BJ (cell line): ENCODE measurements at regions not wholly inside any gene's neighbourhood (a gene's known extent, or its start where the extent isn't known, plus 50 kb on each side); places are given as distances from the start of the nearest gene placed in this dataset.
"Not testable (repeated sequence)": the region's sequence is repeated elsewhere in the genome, so short reads cannot be mapped to it uniquely, and the experiment has no call there.

Experiments used
- CTCF ChIA-PET: fragments of 350-600 bp; formaldehyde crosslinking; extraction: SDS; loops from one replicate; lab custom pipeline; 2021; ENCODE audit warnings: antibody characterized with exemption, inconsistent platforms; lab: Yijun Ruan, JAX
- POLR2A ChIA-PET: fragments of 300-600 bp; sonication (Branson Sonifier 250); formaldehyde crosslinking; extraction: SDS; loops from one replicate; lab custom pipeline; 2021; ENCODE audit warnings: antibody characterized with exemption; lab: Charles Lee
- DNase-seq: peaks from one replicate; pipeline ENCODE4 v3.0.0-alpha.2; 2011; ENCODE audit warnings: low read depth
- H3K27me3 ChIP-seq: 2 replicates; pipeline ENCODE4 v1.6.0; 2011; ENCODE audit warnings: low read length; ENCODE audit not compliant: control insufficient read depth, insufficient read depth
- H3K36me3 ChIP-seq: 2 replicates; pipeline ENCODE4 v1.5.1; 2011; ENCODE audit warnings: low read length; ENCODE audit not compliant: control insufficient read depth, insufficient read depth
- H3K4me3 ChIP-seq: 2 replicates; pipeline ENCODE4 v1.5.1; 2011; ENCODE audit warnings: low read depth, mild to moderate bottlenecking, control low read depth, low read length
- TF ChIP-seq, protein P1 (sequence below): IDR thresholded peaks from 2 replicates; pipeline ENCODE4 v1.5.1; 2011; ENCODE audit warnings: low read depth, mild to moderate bottlenecking, control low read depth, inconsistent platforms, low read length, moderate library complexity; ENCODE audit not compliant: insufficient read depth

DNA sequence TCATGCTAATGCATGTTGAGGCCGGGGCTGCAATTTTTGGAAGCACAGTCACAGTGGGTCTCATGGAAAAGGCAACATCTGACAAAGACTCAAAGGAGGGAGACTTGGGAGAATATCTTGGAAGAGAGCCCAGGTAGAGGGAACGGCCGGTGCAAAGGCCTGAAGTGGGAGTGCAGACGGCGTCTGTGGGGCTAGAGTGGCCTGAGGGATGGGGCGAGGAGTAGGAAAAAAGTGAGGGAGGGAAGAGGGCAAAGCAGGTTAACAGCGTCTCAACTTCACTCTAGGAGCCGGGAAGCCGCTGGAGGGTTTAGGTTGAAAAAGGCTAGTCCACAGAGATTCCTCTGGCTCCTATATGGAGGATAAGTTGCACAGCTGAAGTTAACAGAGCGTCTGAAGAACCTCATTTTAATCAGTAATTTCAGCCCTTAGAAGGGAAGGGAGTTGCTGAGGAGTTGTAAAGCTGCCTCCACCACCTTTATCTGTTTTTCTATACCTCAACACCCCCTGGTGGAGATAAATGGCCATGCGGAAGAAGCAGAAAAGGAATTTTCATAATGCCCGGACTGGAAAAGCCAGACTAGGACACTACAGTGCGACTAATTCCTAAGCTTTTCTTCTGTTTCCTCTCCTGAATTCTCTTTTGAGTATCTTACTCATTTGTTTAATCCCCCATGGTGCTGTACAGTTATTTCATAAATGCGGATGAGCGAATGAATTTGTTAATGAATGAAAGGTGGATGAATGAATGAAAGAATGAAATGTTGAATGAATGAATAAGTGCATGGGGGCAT, 78.7 kb upstream of the ZNF281 start:
- POLR2A ChIA-PET = interaction anchor here (0.6 kb wide), 1 partner anchor 82 kb away, joined by 5 read pairs; no protein-coding TSS in a partner anchor
- Histone ChIP-seq H3K36me3 (no peaks in the 10 kb centered on the region), H3K27me3 (no peaks in the 10 kb centered on the region), H3K4me3 (no peak overlapping the region)
- CTCF ChIA-PET = interaction anchor here (0.6 to 2.1 kb wide), 23 partner anchors 10 to 879 kb away, joined by 3 to 10 read pairs (median 4); no protein-coding TSS in a partner anchor
- no peak for DNase-seq
- TF ChIP-seq, protein P1, sequence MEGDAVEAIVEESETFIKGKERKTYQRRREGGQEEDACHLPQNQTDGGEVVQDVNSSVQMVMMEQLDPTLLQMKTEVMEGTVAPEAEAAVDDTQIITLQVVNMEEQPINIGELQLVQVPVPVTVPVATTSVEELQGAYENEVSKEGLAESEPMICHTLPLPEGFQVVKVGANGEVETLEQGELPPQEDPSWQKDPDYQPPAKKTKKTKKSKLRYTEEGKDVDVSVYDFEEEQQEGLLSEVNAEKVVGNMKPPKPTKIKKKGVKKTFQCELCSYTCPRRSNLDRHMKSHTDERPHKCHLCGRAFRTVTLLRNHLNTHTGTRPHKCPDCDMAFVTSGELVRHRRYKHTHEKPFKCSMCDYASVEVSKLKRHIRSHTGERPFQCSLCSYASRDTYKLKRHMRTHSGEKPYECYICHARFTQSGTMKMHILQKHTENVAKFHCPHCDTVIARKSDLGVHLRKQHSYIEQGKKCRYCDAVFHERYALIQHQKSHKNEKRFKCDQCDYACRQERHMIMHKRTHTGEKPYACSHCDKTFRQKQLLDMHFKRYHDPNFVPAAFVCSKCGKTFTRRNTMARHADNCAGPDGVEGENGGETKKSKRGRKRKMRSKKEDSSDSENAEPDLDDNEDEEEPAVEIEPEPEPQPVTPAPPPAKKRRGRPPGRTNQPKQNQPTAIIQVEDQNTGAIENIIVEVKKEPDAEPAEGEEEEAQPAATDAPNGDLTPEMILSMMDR = peak; percentile 78

GRCh38 chr1:200487650-200488049, 77.8 kb upstream of the ZNF281 start:
- TF ChIP-seq, protein P1 = no peak
- ChIA-PET POLR2A (no interaction called here), CTCF (interaction anchor here (0.6 to 1.5 kb wide), 4 partner anchors 11 to 141 kb away, joined by 3 to 7 read pairs (median 5); no protein-coding TSS in a partner anchor)
- H3K27me3 ChIP-seq = no peaks in the 10 kb centered on the region
- DNase-seq = no peak
- no peaks in the 10 kb centered on the region for H3K36me3 ChIP-seq
- H3K4me3 ChIP-seq = no peak overlapping the region

GRCh38 chr1:200486634-200487033, 76.8 kb upstream of the ZNF281 start:
- TF ChIP-seq, protein P1 = no peak
- ChIA-PET CTCF (no interaction called here), POLR2A (no interaction called here)
- H3K27me3 ChIP-seq = no peaks in the 10 kb centered on the region
- no peaks in the 10 kb centered on the region for H3K36me3 ChIP-seq
- DNase-seq = no peak
- no peak overlapping the region for H3K4me3 ChIP-seq

DNA sequence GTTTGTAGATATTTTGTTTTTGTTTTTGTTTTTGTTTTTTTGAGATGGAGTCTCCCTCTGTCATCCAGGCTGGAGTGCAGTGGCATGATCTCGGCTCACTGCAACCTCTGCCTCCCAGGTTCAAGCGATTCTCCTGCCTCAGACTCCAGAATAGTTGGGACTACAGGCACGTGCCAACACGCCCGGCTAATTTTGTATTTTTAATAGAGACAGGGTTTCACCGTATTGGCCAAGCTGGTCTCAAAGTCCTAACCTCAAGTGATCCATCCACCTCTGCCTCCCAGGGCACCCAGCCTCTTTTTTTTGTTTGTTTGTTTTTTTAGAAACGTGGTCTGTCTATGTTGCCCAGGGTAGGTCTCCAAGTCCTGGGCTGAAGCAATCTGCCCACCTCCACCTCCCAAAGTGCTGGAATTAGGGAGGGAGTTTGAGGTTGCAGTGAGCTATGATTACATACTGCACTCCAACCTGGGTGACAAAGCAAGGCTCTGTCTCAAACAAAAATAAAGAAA, 74.7 kb upstream of the ZNF281 start:
- DNase-seq, H3K36me3 ChIP-seq, H3K4me3 ChIP-seq, H3K27me3 ChIP-seq, POLR2A ChIA-PET: not testable (repeated sequence)
- CTCF ChIA-PET = interaction anchor here (0.6 to 1.3 kb wide), 2 partner anchors 26 to 799 kb away, joined by 3 to 4 read pairs; no protein-coding TSS in a partner anchor

GRCh38 chr1:200483491-200484143, 73.8 kb upstream of the ZNF281 start:
- no peaks in the 10 kb centered on the region for H3K36me3 ChIP-seq
- H3K4me3 ChIP-seq = no peak overlapping the region
- CTCF ChIA-PET = interaction anchor here (0.8 kb wide), 2 partner anchors 164 to 799 kb away, joined by 3 to 4 read pairs; no protein-coding TSS in a partner anchor
- TF ChIP-seq, protein P1 = peak; percentile 9; the same call in 1 of the 2 replicates
- DNase-seq = peak; percentile 80
- no peaks in the 10 kb centered on the region for H3K27me3 ChIP-seq
- POLR2A ChIA-PET = interaction anchor here (0.8 kb wide), 1 partner anchor 169 kb away, joined by 4 read pairs; no protein-coding TSS in a partner anchor
